ENCODE measurements at regions not wholly inside any gene's neighbourhood (a gene's known extent, or its start where the extent isn't known, plus 50 kb on each side); places are given as distances from the start of the nearest gene placed in this dataset.

- no peak for TF ChIP-seq CTCF (IDR thresholded peaks at IDR 0.05)
- no peak for TF ChIP-seq CHD4 (IDR thresholded peaks at IDR 0.05; ENCODE audit: borderline replicate concordance)
- no peak for TF ChIP-seq MAFK (IDR thresholded peaks at IDR 0.05; ENCODE audit: partially characterized antibody)
- TF ChIP-seq ELK1 (IDR thresholded peaks at IDR 0.05; ENCODE audit: low read depth, low read length) = no peak
Measured at GRCh38 chr6:148059869-148060268, 282.8 kb upstream of the SASH1 start.
